NCI-H524 (cell line): ENCODE measurements at regions not wholly inside any gene's neighbourhood (a gene's known extent, or its start where the extent isn't known, plus 50 kb on each side); places are given as distances from the start of the nearest gene placed in this dataset.

Experiments used
- DNase-seq, 2 experiments: peaks; one replicate each; lab custom pipeline; 2025; lab: John Stamatoyannopoulos, UW

GRCh38 chr2:161571051-161571429, 53.2 kb upstream of the SLC4A10 start:
- DNase-seq: no peak
